ENCODE measurements at regions not wholly inside any gene's neighbourhood (a gene's known extent, or its start where the extent isn't known, plus 50 kb on each side); places are given as distances from the start of the nearest gene placed in this dataset.

DNA sequence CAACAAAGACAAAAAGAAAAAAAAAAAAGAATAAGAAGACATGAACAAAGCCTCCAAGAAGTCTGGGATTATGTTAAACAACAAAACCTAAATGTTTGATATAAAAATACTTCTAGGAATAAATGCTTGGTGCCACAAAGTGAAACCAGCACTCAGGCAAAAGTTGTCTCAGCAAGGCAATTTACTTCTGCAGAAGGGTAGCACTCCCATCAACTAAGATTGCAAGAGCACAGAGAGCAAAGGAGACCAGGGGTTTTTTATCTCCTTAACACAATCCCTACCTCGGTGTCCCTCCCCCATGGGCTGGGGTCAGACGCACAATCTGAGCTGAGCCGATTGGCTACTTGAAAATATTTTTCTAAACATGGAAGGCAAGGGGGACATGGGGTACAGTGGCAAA lies 381.3 kb upstream of the SLC24A2 start:
- ChIA-PET CTCF (ENCODE audit: low intra/inter-chr PET ratio) (no interaction called here), POLR2A (no interaction called here)
- H3K36me3 ChIP-seq (ENCODE audit: control insufficient read depth, insufficient read depth, low read length): no peaks in the 10 kb centered on the region
- H3K9me3 ChIP-seq (replicated peaks; ENCODE audit: control insufficient read depth, insufficient read depth, low read depth, low read length): no peaks in the 10 kb centered on the region
- no peak overlapping the region for H3K4me3 ChIP-seq
- no peak overlapping the region for H3K9ac ChIP-seq (ENCODE audit: insufficient read depth in 1 of 2, low read depth in 2 of 2, low read length in 2 of 2)
- no TSS peak for BruUV-seq (replicated peaks)
- DNase-seq (ENCODE audit: extremely low read depth in 1 of 4, low spot score in 3 of 4): no peak
- no peaks in the 10 kb centered on the region for H3K4me1 ChIP-seq (replicated peaks in 1 of 2; ENCODE audit: control insufficient read depth in 2 of 2, insufficient read depth in 2 of 2, low read length in 2 of 2)
- no peaks in the 10 kb centered on the region for H3K79me2 ChIP-seq (ENCODE audit: control insufficient read depth, insufficient read depth, low read length)
- intact Hi-C loops (cut with micrococcal nuclease) (no loop called here), in situ Hi-C loops (cut with MboI) (no loop called here)
- no peaks in the 10 kb centered on the region for H3K9me1 ChIP-seq (ENCODE audit: control insufficient read depth, insufficient read depth, low read length)
- no peak for FAIRE-seq
- 0% methylated on average over 1 of the region's 3 CpGs for WGBS (ENCODE audit: insufficient coverage, low coverage, missing lambda C conversion rate)
- H3K27me3 ChIP-seq (ENCODE audit: control insufficient read depth in 2 of 2, insufficient read depth in 2 of 2, low read length in 2 of 2): no peaks in the 10 kb centered on the region
- no peak overlapping the region for H2AFZ ChIP-seq (ENCODE audit: low read depth, low read length)
- H3K27ac ChIP-seq (ENCODE audit: extremely low read depth, low read depth, low read length): no peak overlapping the region
- ATAC-seq: no peak
- no peak overlapping the region for H3K4me2 ChIP-seq (ENCODE audit: insufficient read depth, low read length)
- H4K20me1 ChIP-seq (replicated peaks; ENCODE audit: control insufficient read depth, insufficient read depth, low read length): no peaks in the 10 kb centered on the region
- no peak for TF ChIP-seq ZBTB9 (CRISPR knock-in tag; IDR thresholded peaks at IDR 0.05)
- TF ChIP-seq BACH1 (tag; IDR thresholded peaks at IDR 0.05): no peak
- TF ChIP-seq, protein P1, sequence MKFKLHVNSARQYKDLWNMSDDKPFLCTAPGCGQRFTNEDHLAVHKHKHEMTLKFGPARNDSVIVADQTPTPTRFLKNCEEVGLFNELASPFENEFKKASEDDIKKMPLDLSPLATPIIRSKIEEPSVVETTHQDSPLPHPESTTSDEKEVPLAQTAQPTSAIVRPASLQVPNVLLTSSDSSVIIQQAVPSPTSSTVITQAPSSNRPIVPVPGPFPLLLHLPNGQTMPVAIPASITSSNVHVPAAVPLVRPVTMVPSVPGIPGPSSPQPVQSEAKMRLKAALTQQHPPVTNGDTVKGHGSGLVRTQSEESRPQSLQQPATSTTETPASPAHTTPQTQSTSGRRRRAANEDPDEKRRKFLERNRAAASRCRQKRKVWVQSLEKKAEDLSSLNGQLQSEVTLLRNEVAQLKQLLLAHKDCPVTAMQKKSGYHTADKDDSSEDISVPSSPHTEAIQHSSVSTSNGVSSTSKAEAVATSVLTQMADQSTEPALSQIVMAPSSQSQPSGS (CRISPR knock-in tag; IDR thresholded peaks at IDR 0.05): no peak
- no peak for TF ChIP-seq HNRNPUL1 (IDR thresholded peaks at IDR 0.05; ENCODE audit: low read length)
- TF ChIP-seq ZNF780A (CRISPR knock-in tag; IDR thresholded peaks at IDR 0.05): no peak
- TF ChIP-seq E2F3 (CRISPR knock-in tag; IDR thresholded peaks at IDR 0.05): no peak
- no peak for TF ChIP-seq ZNF316 (IDR thresholded peaks at IDR 0.05)
- no peak for TF ChIP-seq CHD7 (IDR thresholded peaks at IDR 0.05; ENCODE audit: low read depth, low read length)
- TF ChIP-seq NFATC3 (IDR thresholded peaks at IDR 0.05): no peak
- no peak for TF ChIP-seq ZNF224 (CRISPR knock-in tag; IDR thresholded peaks at IDR 0.05)
- no peak for TF ChIP-seq GTF2A2 (tag; IDR thresholded peaks at IDR 0.05)
